ENCODE measurements at regions not wholly inside any gene's neighbourhood (a gene's known extent, or its start where the extent isn't known, plus 50 kb on each side); places are given as distances from the start of the nearest gene placed in this dataset.

DNA sequence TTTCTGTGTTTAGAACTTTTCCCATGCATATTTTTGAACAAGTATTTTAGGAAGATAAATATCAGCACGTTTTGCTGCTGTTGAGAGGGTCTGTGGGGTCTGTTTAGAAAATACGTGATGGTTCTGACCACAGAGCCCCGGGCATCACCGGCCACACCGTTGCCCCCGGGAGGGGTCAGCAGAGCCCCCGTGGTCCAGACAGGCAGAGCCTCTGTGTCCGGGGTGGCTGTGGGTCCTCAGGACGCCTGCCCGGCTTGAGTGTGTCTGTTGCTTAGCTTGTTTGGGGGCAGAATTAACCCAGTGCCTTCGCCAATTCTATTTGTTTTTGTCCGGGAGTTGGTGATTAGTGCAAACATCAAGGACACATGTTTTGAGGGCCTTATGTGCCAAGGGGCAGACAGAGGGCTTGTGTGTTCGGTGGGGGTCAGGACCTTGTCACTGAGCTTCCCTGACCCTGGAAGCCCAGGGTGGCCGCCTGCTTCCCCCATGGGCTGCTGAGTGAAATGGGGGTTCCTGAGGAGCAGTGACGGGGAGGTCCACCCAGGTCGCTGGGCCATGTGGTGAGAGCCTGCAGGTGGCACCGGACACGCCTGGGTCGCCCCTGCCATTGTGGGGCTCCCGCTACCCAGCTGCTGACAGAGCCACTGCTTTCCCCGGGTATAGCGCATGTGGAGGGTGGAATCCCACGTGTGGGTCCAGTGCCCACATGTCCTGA is 122.2 kb downstream of the SIK1 start:
- H3K9me3 ChIP-seq (ENCODE audit: control insufficient read depth, low read length): no peaks in the 10 kb centered on the region
- H3K27ac ChIP-seq (ENCODE audit: insufficient read depth, low read length, poor library complexity, severe bottlenecking): no peak overlapping the region
- no peaks in the 10 kb centered on the region for H3K4me1 ChIP-seq (ENCODE audit: control insufficient read depth, insufficient read depth, low read length, poor library complexity, severe bottlenecking)
- no peaks in the 10 kb centered on the region for H3K36me3 ChIP-seq (ENCODE audit: control insufficient read depth, insufficient read depth, low read length)
- no peak for DNase-seq
- no peaks in the 10 kb centered on the region for H3K27me3 ChIP-seq (replicated peaks; ENCODE audit: control insufficient read depth, insufficient read depth, low read length, poor library complexity, severe bottlenecking)
- no peak overlapping the region for H3K4me3 ChIP-seq (ENCODE audit: insufficient read depth, low read depth, low read length, poor library complexity, severe bottlenecking)

DNA sequence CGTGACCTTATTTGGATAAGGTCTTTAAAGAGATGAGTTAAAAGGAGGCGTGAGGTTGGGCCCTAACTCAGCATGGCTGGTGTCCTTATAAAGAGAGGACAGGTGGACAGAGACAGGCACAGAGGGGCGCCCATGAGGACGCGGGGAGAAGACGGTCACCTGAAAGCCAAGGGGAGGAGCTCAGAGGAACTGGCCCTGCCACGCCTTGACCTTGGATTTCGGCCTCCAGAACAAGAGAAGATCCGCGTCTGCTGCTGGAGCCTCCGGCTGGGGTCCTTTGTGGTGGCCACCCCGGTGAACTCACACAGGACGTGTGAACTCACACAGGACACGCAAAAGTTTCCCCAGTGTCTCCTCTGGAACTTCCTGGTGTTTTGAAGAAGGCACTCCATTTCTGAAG is 122.7 kb downstream of the SIK1 start:
- no peak for DNase-seq
- Histone ChIP-seq H3K4me1 (ENCODE audit: control insufficient read depth, insufficient read depth, low read length, poor library complexity, severe bottlenecking) (no peaks in the 10 kb centered on the region), H3K9me3 (ENCODE audit: control insufficient read depth, low read length) (no peaks in the 10 kb centered on the region), H3K4me3 (ENCODE audit: insufficient read depth, low read depth, low read length, poor library complexity, severe bottlenecking) (no peak overlapping the region), H3K27ac (ENCODE audit: insufficient read depth, low read length, poor library complexity, severe bottlenecking) (no peak overlapping the region), H3K27me3 (replicated peaks; ENCODE audit: control insufficient read depth, insufficient read depth, low read length, poor library complexity, severe bottlenecking) (no peaks in the 10 kb centered on the region), H3K36me3 (ENCODE audit: control insufficient read depth, insufficient read depth, low read length) (no peaks in the 10 kb centered on the region)

DNA sequence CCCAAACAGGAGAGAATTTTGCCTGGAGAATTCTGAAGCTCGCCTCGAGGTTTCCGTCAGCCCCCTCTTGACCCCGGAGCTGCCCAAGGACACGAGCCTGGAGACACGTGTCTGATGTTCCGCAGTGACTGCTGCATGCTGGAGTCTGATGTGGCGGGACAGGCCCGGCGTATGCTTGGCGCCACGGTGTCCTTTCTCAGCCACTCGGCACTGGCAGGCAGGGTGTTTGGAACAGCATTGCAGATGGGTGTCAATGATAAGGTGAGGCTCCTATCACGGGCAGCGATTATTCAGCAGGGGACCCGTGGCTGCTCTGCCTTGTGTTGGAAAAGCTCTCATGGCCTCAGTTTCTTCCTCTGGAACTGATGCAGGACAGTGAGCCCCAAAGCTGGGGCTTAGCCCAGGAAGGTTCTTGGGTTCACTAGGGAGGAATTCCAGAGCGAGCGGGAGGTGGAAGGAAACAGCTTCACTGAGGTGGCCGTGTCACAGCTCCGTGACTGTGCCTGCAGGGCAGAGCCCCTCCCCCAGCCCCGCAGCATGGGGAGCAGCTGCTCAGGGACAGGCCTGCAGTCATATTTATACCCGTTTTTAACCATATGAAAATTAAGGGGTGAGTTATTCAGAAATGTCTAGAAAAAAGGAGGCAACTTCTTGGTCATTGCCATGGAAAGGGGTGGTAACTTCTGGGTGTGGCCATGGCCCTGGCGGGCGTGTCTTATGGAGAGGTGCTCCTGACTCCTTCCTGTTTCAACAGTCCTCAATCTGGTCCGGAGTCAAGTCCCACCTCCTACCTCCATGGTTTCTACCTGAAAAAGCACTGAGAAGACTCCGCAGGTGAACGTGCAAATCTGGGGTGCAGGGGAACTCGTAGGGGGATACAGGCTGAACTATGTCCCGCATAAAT is 123.4 kb downstream of the SIK1 start:
- Histone ChIP-seq H3K9me3 (ENCODE audit: control insufficient read depth, low read length) (no peaks in the 10 kb centered on the region), H3K4me3 (ENCODE audit: insufficient read depth, low read depth, low read length, poor library complexity, severe bottlenecking) (no peak overlapping the region), H3K36me3 (ENCODE audit: control insufficient read depth, insufficient read depth, low read length) (no peaks in the 10 kb centered on the region), H3K27ac (ENCODE audit: insufficient read depth, low read length, poor library complexity, severe bottlenecking) (no peak overlapping the region), H3K27me3 (replicated peaks; ENCODE audit: control insufficient read depth, insufficient read depth, low read length, poor library complexity, severe bottlenecking) (no peaks in the 10 kb centered on the region), H3K4me1 (ENCODE audit: control insufficient read depth, insufficient read depth, low read length, poor library complexity, severe bottlenecking) (no peaks in the 10 kb centered on the region)
- DNase-seq: no peak

DNA sequence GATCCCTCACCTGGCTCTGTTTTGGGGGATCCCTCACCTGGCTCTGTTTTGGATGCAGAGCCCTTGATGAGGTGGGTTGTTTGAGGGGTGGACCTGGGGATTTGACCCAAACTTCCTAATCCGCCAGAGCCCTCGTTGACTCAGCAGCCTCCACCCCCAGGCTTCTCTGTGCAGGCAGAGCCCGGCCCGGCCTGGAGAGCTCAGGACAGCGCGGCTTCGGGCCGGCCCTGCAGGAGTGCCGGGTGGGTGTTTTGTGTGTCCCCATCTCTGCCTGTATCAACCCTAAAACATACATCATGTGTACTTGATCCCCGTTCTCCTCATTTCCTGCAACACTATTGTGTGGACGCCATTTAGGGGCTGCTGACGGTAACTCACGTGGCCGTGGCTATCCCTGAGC is 124.2 kb downstream of the SIK1 start:
- Histone ChIP-seq H3K27ac (ENCODE audit: insufficient read depth, low read length, poor library complexity, severe bottlenecking) (no peak overlapping the region), H3K36me3 (ENCODE audit: control insufficient read depth, insufficient read depth, low read length) (no peaks in the 10 kb centered on the region), H3K4me1 (ENCODE audit: control insufficient read depth, insufficient read depth, low read length, poor library complexity, severe bottlenecking) (no peaks in the 10 kb centered on the region), H3K9me3 (ENCODE audit: control insufficient read depth, low read length) (no peaks in the 10 kb centered on the region), H3K27me3 (replicated peaks; ENCODE audit: control insufficient read depth, insufficient read depth, low read length, poor library complexity, severe bottlenecking) (no peaks in the 10 kb centered on the region), H3K4me3 (ENCODE audit: insufficient read depth, low read depth, low read length, poor library complexity, severe bottlenecking) (no peak overlapping the region)
- no peak for DNase-seq

DNA sequence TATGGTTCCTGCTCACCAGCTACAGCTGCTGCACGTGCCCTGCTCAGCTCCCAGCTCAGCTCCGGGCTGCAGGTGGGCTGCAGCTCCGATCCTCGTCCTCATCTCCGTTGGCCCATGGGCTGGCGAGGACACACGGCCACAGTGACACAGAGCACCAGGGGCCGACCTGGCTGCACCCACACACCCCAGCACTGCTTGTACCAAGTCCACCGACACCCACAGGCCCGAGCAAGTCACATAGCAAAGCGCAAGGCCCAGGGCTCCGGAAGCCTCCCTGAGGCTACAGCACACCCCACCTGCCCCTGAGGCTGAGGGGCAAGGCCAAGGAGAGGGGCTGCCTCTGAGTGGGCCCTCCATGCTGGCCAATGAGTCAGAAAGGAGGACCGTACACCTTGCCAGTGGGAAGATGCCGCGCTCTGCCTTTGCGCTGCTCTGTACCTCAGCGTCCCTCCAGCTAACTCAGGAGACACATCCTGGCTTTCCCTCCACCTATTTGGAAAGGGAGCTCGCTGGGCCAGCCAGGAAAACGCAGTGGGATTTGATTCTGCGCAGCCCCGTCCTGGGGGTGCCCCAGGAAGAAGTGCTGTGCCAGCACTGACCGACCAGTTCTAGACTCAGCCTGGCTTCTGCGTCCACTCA is 124.8 kb downstream of the SIK1 start:
- no peaks in the 10 kb centered on the region for H3K9me3 ChIP-seq (ENCODE audit: control insufficient read depth, low read length)
- H3K27me3 ChIP-seq (replicated peaks; ENCODE audit: control insufficient read depth, insufficient read depth, low read length, poor library complexity, severe bottlenecking): no peaks in the 10 kb centered on the region
- H3K4me3 ChIP-seq (ENCODE audit: insufficient read depth, low read depth, low read length, poor library complexity, severe bottlenecking): no peak overlapping the region
- no peaks in the 10 kb centered on the region for H3K36me3 ChIP-seq (ENCODE audit: control insufficient read depth, insufficient read depth, low read length)
- no peak for DNase-seq
- no peaks in the 10 kb centered on the region for H3K4me1 ChIP-seq (ENCODE audit: control insufficient read depth, insufficient read depth, low read length, poor library complexity, severe bottlenecking)
- no peak overlapping the region for H3K27ac ChIP-seq (ENCODE audit: insufficient read depth, low read length, poor library complexity, severe bottlenecking)

DNA sequence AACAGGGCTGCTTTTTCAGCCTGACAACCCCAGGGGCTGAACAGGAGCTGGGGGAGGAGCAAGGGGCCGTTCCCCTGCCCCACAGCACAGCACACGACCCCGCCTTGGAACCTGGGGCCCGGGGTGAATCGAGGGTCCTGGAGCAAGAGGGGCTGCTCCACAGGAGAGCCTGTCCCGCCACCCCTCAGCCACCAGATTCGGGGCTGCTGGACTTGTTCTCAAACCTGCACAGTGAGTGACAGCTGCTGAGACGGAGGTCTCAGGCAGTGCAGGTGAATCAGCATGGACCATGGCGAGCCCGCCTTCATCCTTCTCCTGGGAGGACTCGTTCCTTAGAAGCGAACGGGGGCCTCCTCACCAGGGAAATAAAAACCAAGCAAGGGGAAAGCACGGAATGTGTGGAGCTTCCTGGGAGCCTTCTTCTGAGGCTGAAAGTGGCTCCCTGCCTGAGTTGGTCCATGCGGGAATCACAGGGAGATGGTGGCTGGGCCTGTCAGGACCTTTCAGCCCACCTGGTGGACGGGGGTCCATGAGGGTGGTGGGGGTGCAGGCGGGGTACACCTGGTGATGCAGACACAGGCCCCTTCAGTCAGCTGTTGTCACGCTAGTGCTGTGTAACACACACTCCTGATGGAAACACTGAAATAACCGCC is 125.4 kb downstream of the SIK1 start:
- no peak for DNase-seq
- no peaks in the 10 kb centered on the region for H3K36me3 ChIP-seq (ENCODE audit: control insufficient read depth, insufficient read depth, low read length)
- no peak overlapping the region for H3K27ac ChIP-seq (ENCODE audit: insufficient read depth, low read length, poor library complexity, severe bottlenecking)
- H3K4me3 ChIP-seq (ENCODE audit: insufficient read depth, low read depth, low read length, poor library complexity, severe bottlenecking): no peak overlapping the region
- no peaks in the 10 kb centered on the region for H3K9me3 ChIP-seq (ENCODE audit: control insufficient read depth, low read length)
- no peaks in the 10 kb centered on the region for H3K4me1 ChIP-seq (ENCODE audit: control insufficient read depth, insufficient read depth, low read length, poor library complexity, severe bottlenecking)
- H3K27me3 ChIP-seq (replicated peaks; ENCODE audit: control insufficient read depth, insufficient read depth, low read length, poor library complexity, severe bottlenecking): no peaks in the 10 kb centered on the region

DNA sequence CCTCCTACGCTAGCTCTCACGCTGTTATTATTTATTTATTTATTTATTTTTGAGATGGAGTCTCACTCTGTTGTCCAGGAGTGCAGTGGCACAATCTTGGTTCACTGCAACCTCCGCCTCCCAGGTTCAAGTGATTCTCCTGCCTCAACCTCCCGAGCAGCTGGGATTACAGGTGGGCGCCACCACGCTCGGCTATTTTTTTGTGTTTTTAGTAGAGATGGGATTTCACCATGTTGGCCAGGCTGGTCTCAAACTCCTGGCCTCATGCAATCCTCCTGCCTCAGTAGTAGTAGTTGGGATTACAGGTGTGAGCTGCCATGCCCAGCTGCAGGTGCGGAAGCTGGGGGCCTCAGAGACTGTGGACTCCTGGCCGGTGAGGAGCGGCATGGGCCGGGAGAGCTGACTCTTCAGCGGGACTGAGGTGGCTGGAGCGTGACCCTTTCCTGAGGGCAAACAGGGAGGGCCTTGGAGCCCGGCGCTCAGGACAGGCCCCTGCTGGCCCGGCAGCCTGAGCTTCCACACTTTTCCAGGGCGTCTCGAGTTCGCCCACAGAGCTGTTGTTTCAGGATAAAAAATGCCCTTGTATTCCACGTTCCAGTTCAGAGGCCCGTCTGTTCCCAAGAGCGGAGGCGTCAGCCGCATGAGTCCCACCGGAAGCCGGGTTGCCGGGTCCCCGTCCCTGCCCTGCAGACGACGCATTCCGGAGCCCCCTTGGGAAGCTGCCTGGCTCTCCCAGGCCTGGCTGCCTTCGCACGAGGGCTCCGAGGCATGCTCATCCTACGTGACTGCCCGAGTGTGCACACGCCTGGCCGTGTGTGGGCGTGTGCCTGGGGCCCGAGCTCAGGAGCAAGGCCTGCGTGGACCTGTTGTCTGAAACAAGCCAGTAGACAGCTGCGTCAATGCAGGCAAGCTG is 126.2 kb downstream of the SIK1 start:
- no peaks in the 10 kb centered on the region for H3K4me1 ChIP-seq (ENCODE audit: control insufficient read depth, insufficient read depth, low read length, poor library complexity, severe bottlenecking)
- no peaks in the 10 kb centered on the region for H3K36me3 ChIP-seq (ENCODE audit: control insufficient read depth, insufficient read depth, low read length)
- no peaks in the 10 kb centered on the region for H3K9me3 ChIP-seq (ENCODE audit: control insufficient read depth, low read length)
- no peak overlapping the region for H3K27ac ChIP-seq (ENCODE audit: insufficient read depth, low read length, poor library complexity, severe bottlenecking)
- no peaks in the 10 kb centered on the region for H3K27me3 ChIP-seq (replicated peaks; ENCODE audit: control insufficient read depth, insufficient read depth, low read length, poor library complexity, severe bottlenecking)
- DNase-seq: no peak
- H3K4me3 ChIP-seq (ENCODE audit: insufficient read depth, low read depth, low read length, poor library complexity, severe bottlenecking): no peak overlapping the region

DNA sequence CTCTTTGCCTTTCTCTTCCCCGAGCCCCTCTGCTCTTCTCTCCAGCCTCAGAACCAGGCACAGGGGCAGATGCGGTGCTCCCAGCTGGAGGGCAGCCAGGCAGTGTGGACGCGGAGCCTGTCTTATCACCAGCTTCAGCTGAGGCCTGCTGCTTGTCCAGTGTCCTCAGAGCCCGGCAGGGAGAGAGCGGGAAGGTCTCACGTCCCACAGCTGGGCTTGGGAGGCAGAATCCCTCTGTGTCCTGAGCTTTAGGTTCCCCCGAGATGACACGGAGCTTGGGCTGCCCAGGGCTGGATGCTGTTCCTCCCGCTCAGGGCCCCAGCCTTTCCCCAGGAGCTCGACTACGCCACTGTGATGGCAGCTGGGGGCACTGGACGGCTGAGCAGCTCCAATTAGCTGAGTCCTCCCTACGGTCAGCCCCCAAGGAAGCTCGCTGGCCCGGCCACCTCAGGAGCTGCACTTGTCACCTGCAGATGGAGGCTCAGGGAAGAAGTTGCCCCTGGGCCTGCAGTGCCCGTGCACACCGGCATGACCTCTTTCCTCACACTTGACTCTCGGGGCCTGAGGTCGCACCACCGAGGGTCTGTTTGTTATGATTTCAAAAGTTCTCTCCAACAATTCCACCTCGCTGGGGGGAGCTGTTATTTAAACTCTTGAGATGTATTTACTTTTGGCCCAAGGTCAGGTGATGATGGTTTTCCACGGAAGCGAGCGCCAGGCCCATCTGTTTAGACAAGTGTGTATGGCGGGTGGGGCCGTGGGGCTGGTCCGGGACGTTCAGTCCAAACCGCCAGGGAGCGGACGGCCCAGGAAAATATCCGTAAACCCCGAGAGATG is 127.3 kb downstream of the SIK1 start:
- no peak for DNase-seq
- Histone ChIP-seq H3K4me1 (ENCODE audit: control insufficient read depth, insufficient read depth, low read length, poor library complexity, severe bottlenecking) (no peaks in the 10 kb centered on the region), H3K27ac (ENCODE audit: insufficient read depth, low read length, poor library complexity, severe bottlenecking) (no peak overlapping the region), H3K9me3 (ENCODE audit: control insufficient read depth, low read length) (no peaks in the 10 kb centered on the region), H3K4me3 (ENCODE audit: insufficient read depth, low read depth, low read length, poor library complexity, severe bottlenecking) (no peak overlapping the region), H3K36me3 (ENCODE audit: control insufficient read depth, insufficient read depth, low read length) (no peaks in the 10 kb centered on the region), H3K27me3 (replicated peaks; ENCODE audit: control insufficient read depth, insufficient read depth, low read length, poor library complexity, severe bottlenecking) (no peaks in the 10 kb centered on the region)
